Liver (tissue), 3 donors: ENCODE measurements at regions not wholly inside any gene's neighbourhood (a gene's known extent, or its start where the extent isn't known, plus 50 kb on each side); places are given as distances from the start of the nearest gene placed in this dataset.

Experiments
- FOXA1 ChIP-seq: IDR thresholded peaks from 2 replicates; pipeline ENCODE4 v1.6.1; 2016; ENCODE audit warnings: antibody characterized with exemption
- JUND ChIP-seq, 2 donors: IDR thresholded peaks; 2 replicates each; pipeline ENCODE4 v1.6.1; 2016; ENCODE audit warnings: antibody characterized with exemption in 2 of 2
- NR2F2 ChIP-seq: IDR thresholded peaks from 2 replicates; pipeline ENCODE4 v1.6.1; 2016; ENCODE audit warnings: antibody characterized with exemption
- RXRA ChIP-seq, 2 donors: IDR thresholded peaks; 2 replicates each; pipeline ENCODE4 v1.6.1; 2017 to 2018; ENCODE audit warnings: antibody characterized with exemption in 2 of 2, mild to moderate bottlenecking in 1 of 2
- TAF1 ChIP-seq: conservative IDR thresholded peaks from 2 replicates; pipeline ENCODE4 v1.6.1; 2016; ENCODE audit warnings: antibody characterized with exemption, mild to moderate bottlenecking
- YY1 ChIP-seq: IDR thresholded peaks from 2 replicates; pipeline ENCODE4 v1.6.1; 2016; ENCODE audit warnings: antibody characterized with exemption, mild to moderate bottlenecking
- TF ChIP-seq, protein P1 (sequence below): fragments of 150-350 bp; IDR thresholded peaks from 2 replicates; pipeline ENCODE4 v1.5.1; 2017; ENCODE audit warnings: improper control_type of control experiment, low read depth, low read length; ENCODE audit not compliant: missing input control
- TF ChIP-seq, protein P2 (sequence below): IDR thresholded peaks from 2 replicates; pipeline ENCODE4 v1.6.1; 2016; ENCODE audit warnings: antibody characterized with exemption, mild to moderate bottlenecking
- donor health status: healthy.
- donor health status: healthy.

DNA sequence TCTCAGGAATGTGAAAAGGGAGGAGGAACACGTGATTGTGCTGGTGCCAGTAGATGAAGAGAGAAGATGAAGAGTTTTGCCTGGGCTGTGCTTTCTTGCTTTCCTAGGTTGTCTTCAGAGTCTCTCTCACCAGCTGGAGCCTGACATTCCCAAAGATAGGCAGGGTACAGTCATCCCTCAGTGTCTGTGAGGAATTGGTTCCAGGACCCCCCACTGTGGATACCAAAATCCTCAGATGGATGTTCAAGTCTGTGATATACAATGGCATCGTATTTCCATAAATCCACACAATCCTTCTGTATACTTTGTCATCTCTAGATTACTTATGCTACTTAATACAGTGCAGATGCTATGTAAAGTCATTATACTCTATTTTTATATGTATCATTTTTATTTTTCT, 113.5 kb downstream of the SAMD5 start:
- TF ChIP-seq, protein P1, sequence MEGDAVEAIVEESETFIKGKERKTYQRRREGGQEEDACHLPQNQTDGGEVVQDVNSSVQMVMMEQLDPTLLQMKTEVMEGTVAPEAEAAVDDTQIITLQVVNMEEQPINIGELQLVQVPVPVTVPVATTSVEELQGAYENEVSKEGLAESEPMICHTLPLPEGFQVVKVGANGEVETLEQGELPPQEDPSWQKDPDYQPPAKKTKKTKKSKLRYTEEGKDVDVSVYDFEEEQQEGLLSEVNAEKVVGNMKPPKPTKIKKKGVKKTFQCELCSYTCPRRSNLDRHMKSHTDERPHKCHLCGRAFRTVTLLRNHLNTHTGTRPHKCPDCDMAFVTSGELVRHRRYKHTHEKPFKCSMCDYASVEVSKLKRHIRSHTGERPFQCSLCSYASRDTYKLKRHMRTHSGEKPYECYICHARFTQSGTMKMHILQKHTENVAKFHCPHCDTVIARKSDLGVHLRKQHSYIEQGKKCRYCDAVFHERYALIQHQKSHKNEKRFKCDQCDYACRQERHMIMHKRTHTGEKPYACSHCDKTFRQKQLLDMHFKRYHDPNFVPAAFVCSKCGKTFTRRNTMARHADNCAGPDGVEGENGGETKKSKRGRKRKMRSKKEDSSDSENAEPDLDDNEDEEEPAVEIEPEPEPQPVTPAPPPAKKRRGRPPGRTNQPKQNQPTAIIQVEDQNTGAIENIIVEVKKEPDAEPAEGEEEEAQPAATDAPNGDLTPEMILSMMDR = no peak
- TF ChIP-seq FOXA1 (no peak), NR2F2 (no peak), TAF1 (no peak), YY1 (no peak), JUND (IDR thresholded peaks at IDR 0.05) (no peak), RXRA (IDR thresholded peaks at IDR 0.05) (no peak)
- TF ChIP-seq, protein P2, sequence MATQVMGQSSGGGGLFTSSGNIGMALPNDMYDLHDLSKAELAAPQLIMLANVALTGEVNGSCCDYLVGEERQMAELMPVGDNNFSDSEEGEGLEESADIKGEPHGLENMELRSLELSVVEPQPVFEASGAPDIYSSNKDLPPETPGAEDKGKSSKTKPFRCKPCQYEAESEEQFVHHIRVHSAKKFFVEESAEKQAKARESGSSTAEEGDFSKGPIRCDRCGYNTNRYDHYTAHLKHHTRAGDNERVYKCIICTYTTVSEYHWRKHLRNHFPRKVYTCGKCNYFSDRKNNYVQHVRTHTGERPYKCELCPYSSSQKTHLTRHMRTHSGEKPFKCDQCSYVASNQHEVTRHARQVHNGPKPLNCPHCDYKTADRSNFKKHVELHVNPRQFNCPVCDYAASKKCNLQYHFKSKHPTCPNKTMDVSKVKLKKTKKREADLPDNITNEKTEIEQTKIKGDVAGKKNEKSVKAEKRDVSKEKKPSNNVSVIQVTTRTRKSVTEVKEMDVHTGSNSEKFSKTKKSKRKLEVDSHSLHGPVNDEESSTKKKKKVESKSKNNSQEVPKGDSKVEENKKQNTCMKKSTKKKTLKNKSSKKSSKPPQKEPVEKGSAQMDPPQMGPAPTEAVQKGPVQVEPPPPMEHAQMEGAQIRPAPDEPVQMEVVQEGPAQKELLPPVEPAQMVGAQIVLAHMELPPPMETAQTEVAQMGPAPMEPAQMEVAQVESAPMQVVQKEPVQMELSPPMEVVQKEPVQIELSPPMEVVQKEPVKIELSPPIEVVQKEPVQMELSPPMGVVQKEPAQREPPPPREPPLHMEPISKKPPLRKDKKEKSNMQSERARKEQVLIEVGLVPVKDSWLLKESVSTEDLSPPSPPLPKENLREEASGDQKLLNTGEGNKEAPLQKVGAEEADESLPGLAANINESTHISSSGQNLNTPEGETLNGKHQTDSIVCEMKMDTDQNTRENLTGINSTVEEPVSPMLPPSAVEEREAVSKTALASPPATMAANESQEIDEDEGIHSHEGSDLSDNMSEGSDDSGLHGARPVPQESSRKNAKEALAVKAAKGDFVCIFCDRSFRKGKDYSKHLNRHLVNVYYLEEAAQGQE = no peak
